ENCODE measurements at regions not wholly inside any gene's neighbourhood (a gene's known extent, or its start where the extent isn't known, plus 50 kb on each side); places are given as distances from the start of the nearest gene placed in this dataset.

- Mint-ChIP-seq H3K9me3 (ENCODE audit: unreplicated experiment) (no peaks in the 10 kb centered on the region), H3K4me3 (ENCODE audit: unreplicated experiment) (no peak overlapping the region), H3K4me1 (ENCODE audit: low read depth, unreplicated experiment) (no peaks in the 10 kb centered on the region), H3K36me3 (ENCODE audit: unreplicated experiment) (no peaks in the 10 kb centered on the region), H3K27me3 (ENCODE audit: unreplicated experiment) (peaks cover 1% of the 10 kb centered on the region), H3K27ac (ENCODE audit: unreplicated experiment) (no peak overlapping the region)
- TF ChIP-seq, protein P1, sequence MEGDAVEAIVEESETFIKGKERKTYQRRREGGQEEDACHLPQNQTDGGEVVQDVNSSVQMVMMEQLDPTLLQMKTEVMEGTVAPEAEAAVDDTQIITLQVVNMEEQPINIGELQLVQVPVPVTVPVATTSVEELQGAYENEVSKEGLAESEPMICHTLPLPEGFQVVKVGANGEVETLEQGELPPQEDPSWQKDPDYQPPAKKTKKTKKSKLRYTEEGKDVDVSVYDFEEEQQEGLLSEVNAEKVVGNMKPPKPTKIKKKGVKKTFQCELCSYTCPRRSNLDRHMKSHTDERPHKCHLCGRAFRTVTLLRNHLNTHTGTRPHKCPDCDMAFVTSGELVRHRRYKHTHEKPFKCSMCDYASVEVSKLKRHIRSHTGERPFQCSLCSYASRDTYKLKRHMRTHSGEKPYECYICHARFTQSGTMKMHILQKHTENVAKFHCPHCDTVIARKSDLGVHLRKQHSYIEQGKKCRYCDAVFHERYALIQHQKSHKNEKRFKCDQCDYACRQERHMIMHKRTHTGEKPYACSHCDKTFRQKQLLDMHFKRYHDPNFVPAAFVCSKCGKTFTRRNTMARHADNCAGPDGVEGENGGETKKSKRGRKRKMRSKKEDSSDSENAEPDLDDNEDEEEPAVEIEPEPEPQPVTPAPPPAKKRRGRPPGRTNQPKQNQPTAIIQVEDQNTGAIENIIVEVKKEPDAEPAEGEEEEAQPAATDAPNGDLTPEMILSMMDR (IDR thresholded peaks at IDR 0.05; ENCODE audit: partially characterized antibody, unreplicated experiment), result no peak
- no peak for DNase-seq
These were observed 117.3 kb upstream of the CAND1 start for GRCh38 chr12:67151886-67152285.

DNA sequence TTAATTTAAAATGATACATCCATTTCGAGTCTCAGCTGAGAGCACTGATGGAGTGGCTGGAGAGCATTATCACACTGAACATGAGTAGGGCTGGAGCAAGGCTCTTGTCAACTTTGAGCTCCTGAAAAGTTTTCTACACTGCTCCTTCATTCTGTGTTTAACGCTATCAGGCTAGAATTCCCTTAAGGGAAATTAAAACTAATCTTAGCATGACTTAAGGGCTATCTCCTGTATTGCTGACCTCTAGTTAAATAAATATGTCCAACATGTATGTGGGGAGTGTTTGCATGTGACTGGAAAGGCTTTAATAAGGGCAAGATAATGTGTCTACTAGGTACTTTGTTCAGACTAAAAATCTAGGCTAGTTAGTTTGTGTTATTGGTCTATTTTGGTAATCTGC lies 116.7 kb upstream of the CAND1 start:
- TF ChIP-seq, protein P1 (IDR thresholded peaks at IDR 0.05; ENCODE audit: partially characterized antibody, unreplicated experiment), result no peak
- Mint-ChIP-seq H3K27me3 (ENCODE audit: unreplicated experiment) (peaks cover 1% of the 10 kb centered on the region), H3K4me3 (ENCODE audit: unreplicated experiment) (no peak overlapping the region), H3K27ac (ENCODE audit: unreplicated experiment) (no peak overlapping the region), H3K9me3 (ENCODE audit: unreplicated experiment) (no peaks in the 10 kb centered on the region), H3K4me1 (ENCODE audit: low read depth, unreplicated experiment) (no peaks in the 10 kb centered on the region), H3K36me3 (ENCODE audit: unreplicated experiment) (no peaks in the 10 kb centered on the region)
- no peak for DNase-seq

- H3K9me3 Mint-ChIP-seq (ENCODE audit: unreplicated experiment), result no peaks in the 10 kb centered on the region
- DNase-seq, result no peak
- no peaks in the 10 kb centered on the region for H3K36me3 Mint-ChIP-seq (ENCODE audit: unreplicated experiment)
- no peak overlapping the region for H3K4me3 Mint-ChIP-seq (ENCODE audit: unreplicated experiment)
- no peak overlapping the region for H3K27ac Mint-ChIP-seq (ENCODE audit: unreplicated experiment)
- no peaks in the 10 kb centered on the region for H3K4me1 Mint-ChIP-seq (ENCODE audit: low read depth, unreplicated experiment)
- TF ChIP-seq, protein P1 (IDR thresholded peaks at IDR 0.05; ENCODE audit: partially characterized antibody, unreplicated experiment), result no peak
- H3K27me3 Mint-ChIP-seq (ENCODE audit: unreplicated experiment), result peaks cover 1% of the 10 kb centered on the region
These were observed 114.3 kb upstream of the CAND1 start for GRCh38 chr12:67154901-67155300.

DNA sequence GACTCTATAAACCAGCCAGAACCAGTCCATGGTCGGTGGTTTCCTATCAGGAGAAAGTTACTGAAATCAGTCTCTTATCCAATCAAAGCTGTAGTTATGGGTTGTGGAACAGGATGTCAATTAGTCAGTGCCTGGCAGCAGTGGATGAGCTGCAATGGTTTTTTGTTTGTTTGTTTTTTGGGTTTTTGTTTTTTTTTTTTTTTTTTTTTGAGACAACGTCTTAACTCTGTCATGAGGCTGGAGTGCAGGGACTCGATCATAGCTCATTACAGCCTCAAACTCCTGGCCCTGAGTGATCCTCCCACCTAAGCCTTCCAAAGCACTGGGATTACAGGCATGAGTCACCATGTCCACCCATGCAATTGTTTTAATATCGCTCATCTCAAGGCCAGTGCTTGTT lies 113.3 kb upstream of the CAND1 start:
- Mint-ChIP-seq H3K36me3 (ENCODE audit: unreplicated experiment) (no peaks in the 10 kb centered on the region), H3K4me1 (ENCODE audit: low read depth, unreplicated experiment) (no peaks in the 10 kb centered on the region), H3K4me3 (ENCODE audit: unreplicated experiment) (no peak overlapping the region), H3K9me3 (ENCODE audit: unreplicated experiment) (no peaks in the 10 kb centered on the region), H3K27ac (ENCODE audit: unreplicated experiment) (no peak overlapping the region), H3K27me3 (ENCODE audit: unreplicated experiment) (no peaks in the 10 kb centered on the region)
- TF ChIP-seq, protein P1 (IDR thresholded peaks at IDR 0.05; ENCODE audit: partially characterized antibody, unreplicated experiment), result no peak
- no peak for DNase-seq

DNA sequence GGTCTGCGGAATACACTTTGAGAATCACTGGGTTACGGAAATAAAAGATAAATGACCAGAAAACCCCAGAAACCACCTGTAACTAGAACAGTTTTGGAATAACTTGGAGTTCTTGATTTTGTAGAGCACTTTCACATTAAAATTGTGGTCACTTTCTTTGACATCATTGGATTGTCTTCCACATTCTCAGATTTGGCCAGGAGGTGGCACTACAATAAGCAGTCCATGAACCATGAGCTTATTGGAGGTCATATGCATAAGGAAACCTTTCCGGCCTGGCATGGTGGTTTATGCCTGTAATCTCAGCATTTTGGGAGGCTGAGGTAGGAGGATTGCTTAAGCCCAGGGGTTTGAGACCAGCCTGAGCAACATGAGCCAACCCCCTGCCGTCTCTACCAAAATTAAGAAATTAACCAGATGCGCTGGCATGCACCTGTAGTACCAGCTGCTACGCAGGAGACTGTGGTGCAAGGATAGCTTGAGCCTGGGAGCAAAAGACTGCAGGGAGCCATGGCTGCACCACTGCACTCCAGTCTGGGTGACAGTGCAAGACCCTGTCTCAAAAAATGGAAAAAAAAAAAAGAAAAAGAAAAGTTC lies 107.7 kb upstream of the CAND1 start:
- no peak overlapping the region for H3K4me3 Mint-ChIP-seq (ENCODE audit: unreplicated experiment)
- no peaks in the 10 kb centered on the region for H3K9me3 Mint-ChIP-seq (ENCODE audit: unreplicated experiment)
- H3K4me1 Mint-ChIP-seq (ENCODE audit: low read depth, unreplicated experiment), result no peaks in the 10 kb centered on the region
- H3K36me3 Mint-ChIP-seq (ENCODE audit: unreplicated experiment), result no peaks in the 10 kb centered on the region
- no peaks in the 10 kb centered on the region for H3K27me3 Mint-ChIP-seq (ENCODE audit: unreplicated experiment)
- no peak overlapping the region for H3K27ac Mint-ChIP-seq (ENCODE audit: unreplicated experiment)
- peak; percentile 37 for DNase-seq
- TF ChIP-seq, protein P1 (IDR thresholded peaks at IDR 0.05; ENCODE audit: partially characterized antibody, unreplicated experiment), result peak; percentile 70
